HG02623 (cell line): ENCODE measurements at regions not wholly inside any gene's neighbourhood (a gene's known extent, or its start where the extent isn't known, plus 50 kb on each side); places are given as distances from the start of the nearest gene placed in this dataset.

ENCODE experiments used
- ATAC-seq: cut with Tn5 transposase; IDR thresholded peaks from one replicate; pipeline ENCODE4 v1.9.1; 2021; ENCODE audit warnings: moderate library complexity; ENCODE audit not compliant: unreplicated experiment

- ATAC-seq = no peak
These were observed 223.6 kb downstream of the OGFRL1 start for GRCh38 chr6:71512256-71512655.

- ATAC-seq = no peak
These were observed 224.4 kb downstream of the OGFRL1 start for GRCh38 chr6:71513036-71513435.

DNA sequence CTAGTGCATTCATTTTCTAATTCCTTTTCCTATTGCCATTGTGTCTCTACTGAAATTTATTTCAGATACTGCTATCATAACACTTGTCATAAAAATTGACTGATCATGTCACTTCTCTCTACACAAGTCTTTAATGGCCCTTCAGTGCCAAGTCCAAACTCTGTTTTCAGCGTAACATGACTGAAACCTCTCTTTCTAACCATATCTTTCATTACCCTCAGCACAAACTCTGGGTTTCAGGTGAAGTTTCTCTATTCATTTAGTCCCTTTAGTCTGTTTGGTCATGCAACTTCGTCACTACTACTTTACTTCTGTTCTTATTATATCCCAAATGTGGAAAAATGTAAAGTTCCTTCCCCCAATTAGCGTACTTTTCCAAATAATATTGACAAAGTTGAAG is 234.9 kb downstream of the OGFRL1 start:
- peak; percentile 46 for ATAC-seq

GRCh38 chr6:71524201-71524600 is 235.6 kb downstream of the OGFRL1 start:
- ATAC-seq = no peak

GRCh38 chr6:71527886-71528285 is 239.3 kb downstream of the OGFRL1 start:
- no peak for ATAC-seq

- ATAC-seq = no peak
These were observed 240.4 kb downstream of the OGFRL1 start for GRCh38 chr6:71529026-71529425.

DNA sequence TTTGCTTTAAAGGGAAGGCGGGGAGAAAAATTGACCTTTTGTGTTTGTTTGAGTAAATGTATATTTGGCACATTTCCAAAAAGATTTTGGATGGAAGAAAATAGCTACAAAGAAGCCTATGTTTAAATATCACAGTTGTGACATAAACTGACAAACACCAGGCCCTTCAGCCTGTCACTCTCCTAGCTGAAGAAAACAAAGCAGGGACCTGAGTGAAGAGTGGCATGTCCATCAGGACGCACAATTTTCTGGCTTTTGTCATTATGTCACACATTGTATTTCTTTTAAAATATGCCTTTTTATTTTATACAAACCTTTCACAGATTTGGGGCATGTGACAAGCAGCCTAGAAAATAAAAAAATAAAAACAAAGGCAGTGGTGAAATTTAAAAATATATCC is 241.2 kb downstream of the OGFRL1 start:
- ATAC-seq = no peak

DNA sequence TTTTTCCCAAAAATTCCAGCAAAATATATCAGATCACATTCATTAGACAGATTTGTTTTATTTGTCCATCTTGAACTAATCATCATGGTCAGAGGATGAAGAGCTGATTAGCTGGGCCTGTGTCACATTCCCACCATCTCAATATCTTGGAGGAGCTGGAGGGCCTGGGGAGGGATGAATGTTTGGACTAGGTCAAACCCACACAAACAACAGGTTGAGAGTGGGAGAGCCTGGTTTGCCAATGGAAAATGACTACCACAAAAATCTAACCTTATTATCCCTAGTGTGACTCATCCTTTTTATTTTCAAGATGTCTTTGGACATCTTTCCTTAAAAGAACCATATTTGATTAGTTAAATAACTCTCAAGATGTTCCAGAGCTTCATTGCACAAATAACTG is 242.4 kb downstream of the OGFRL1 start:
- ATAC-seq = no peak

GRCh38 chr6:71531841-71532240 is 243.2 kb downstream of the OGFRL1 start:
- ATAC-seq = no peak

DNA sequence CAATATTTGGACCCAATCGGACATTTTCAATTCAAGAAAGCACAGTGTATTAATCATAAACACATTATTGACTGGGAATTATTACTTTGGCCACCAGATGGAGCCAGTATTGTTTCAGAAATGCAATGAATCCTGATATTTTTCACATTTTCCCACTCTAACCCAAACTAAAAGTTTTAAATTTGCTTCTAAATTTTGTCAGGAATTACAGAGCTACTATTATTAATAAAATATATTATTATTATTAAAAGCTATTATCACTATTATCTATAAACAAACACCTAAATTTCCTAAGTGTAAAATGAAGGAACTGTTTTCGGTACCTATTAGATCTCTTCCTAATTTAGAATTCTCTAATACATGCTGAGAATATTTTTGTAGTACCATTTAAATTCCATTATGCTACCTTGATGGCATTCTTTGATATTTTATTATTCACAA is 245.3 kb downstream of the OGFRL1 start:
- no peak for ATAC-seq

DNA sequence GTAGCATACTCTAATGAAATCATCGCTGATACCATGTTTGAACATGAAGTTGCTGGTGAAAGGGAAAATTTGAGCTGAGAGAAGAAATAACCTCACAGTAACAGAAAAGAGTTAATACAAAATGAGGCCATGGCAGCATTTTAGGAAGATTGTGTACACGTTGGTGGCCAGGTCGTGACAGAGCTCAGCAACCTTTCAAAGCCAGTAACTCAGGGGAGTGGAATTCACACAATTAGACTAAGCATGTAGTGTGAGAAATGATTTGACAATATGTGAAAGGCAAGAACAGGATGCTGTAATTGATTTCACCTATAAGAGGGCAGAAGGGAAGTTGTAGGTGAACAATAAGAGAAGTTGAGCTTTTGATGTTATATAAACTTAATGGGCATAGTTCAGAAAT is 246.3 kb downstream of the OGFRL1 start:
- ATAC-seq = no peak

DNA sequence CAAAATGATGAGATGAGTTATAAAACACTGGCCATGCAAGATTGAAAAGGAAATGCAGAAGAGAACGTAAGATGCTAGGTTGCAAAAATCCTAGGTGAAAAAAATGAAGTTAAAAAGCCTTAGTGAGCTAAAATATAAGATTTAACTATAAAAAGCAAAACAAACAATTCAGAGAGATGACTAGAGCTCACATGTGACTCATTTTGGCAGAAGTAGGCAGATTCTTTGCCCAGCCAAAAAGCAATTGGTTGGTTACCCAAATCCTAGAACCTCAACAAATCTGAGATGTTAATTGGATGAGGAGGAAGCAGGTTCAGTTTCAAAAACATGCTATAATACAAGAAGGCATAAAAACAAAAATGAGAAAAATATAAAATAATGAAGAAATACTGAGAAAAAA is 249.1 kb downstream of the OGFRL1 start:
- no peak for ATAC-seq

GRCh38 chr6:71544028-71544427 is 255.4 kb downstream of the OGFRL1 start:
- ATAC-seq = no peak

GRCh38 chr6:71544906-71545305 is 256.3 kb downstream of the OGFRL1 start:
- no peak for ATAC-seq

- no peak for ATAC-seq
These were observed 257.3 kb downstream of the OGFRL1 start for GRCh38 chr6:71545905-71546304.

GRCh38 chr6:71551798-71552197 is 263.2 kb downstream of the OGFRL1 start:
- ATAC-seq = no peak

DNA sequence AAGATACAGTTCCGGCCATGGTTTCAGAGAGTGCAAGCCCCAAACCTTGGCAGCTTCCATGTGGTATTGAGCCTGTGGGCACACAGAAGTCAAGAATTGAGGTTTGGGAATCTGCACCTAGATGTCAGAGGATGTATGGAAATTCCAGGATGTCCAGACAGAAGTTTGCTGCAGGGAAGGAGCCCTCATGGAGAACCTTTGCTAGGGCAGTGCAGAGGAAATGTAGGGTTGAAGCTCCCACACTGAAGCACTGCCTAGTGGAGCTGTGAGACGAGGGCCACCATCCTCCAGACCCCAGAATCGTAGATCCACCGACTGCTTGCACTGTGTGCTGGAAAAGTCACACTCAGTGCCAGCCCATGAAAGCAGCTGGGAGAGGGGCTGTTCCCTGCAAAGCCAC is 267.5 kb downstream of the OGFRL1 start:
- ATAC-seq = no peak

- ATAC-seq = no peak
These were observed 270.4 kb downstream of the OGFRL1 start for GRCh38 chr6:71558974-71559373.

DNA sequence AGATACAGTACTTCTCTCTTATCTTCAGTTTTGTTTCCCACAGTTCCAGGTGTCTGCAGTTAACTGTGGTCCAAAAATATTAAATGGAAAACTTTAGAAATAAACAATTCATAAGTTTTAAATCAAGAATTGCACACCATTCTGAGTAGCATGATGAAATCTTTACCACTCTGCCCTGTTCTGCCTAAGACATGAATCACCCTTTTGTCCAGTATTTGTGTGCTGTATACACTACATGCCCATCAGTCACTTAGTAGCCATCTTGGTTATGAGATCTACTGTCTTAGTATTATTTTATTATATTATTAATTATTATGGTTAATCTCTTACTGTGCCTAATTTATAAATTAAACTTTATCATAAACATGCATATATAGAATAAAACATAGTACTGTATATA is 279.0 kb downstream of the OGFRL1 start:
- no peak for ATAC-seq

GRCh38 chr6:71577766-71578165 is 289.2 kb downstream of the OGFRL1 start:
- no peak for ATAC-seq

DNA sequence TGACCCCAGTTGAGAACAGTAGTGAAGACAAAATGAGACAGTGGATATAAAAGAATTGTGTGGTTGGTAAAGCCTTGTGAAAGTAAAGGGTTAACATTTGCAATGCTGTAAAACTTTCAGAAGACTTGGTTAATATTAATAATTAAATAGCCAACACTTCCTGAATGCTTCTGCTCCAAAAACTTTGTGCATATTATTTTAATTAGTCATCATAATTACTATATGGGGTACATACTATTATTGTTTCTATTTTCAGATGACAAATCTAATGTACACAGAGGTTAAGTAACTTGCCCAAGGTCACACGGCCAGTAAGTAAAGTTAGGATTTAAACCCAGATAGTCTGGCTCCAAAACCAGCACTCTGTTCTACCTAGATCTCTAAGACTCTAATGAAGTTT is 291.3 kb downstream of the OGFRL1 start:
- no peak for ATAC-seq

DNA sequence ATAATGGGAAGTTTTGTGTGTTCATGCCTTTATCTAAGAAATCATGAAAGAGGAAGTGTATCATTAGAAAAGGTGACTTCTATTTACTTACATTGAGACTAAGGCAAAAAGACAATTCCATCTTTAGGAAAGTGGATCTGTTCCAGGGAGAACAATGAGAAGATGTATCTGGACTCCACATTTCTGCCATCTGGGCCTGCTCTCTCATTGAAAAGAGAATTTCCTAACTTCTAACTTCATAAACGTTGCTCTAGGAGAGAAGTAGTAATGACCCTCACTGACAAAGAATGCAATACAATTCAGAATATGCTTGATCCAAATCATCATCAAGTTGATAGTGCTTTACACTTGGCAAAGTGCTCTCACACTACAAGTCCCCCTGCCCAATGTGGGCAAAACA is 294.2 kb downstream of the OGFRL1 start:
- no peak for ATAC-seq

DNA sequence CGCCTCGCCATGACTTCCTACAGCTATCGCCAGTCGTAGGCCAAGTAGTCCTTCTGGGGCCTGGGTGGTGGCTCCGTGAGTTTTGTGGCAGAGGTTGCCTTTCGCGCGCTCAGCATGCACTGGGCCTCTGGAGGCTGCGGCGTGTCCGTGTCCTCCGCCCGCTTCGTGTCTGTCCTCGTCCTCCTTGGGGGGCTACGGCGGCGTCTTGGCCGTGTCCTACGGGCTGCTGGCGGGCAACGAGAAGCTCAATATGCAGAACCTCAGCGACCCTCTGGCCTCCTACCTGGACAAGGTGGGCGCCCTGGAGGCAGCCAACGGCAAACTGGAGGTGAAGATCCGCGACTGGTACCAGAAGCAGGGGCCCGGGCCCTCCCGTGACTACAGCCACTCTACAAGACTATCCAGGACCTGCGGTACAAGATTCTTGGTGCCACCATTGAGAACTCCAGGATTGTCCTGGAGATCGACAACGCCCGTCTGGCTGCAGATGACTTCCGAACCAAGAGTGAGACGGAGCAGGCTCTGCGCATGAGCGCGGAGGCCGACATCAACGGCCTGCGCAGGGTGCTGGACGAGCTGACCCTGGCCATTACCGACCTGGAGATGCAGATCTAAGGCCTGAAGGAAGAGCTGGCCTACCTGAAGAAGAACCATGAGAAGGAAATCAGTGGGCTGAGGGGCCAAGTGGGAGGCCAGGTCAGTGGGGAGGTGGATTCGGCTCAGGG is 296.3 kb downstream of the OGFRL1 start:
- ATAC-seq = no peak
